PC-3 (cell line): ENCODE measurements at regions not wholly inside any gene's neighbourhood (a gene's known extent, or its start where the extent isn't known, plus 50 kb on each side); places are given as distances from the start of the nearest gene placed in this dataset.
A peak's percentile ranks its signal among the peaks of the same experiment; 100 is the strongest.

ENCODE experiments used
- ATAC-seq: fragments of 200-7000 bp; cut with Tn5 transposase; 2 replicates; pipeline ENCODE4 v1.9.1; 2020; ENCODE audit warnings: mild to moderate bottlenecking, moderate library complexity
- BruUV-seq: library from RNA; stranded (reverse); fragments of 400-500 nt; replicated peaks from 2 replicates; lab custom pipeline; 2021; lab: Mats Ljungman, UMichigan
- CTCF ChIA-PET: fragments of 300-600 bp; sonication (Branson Sonifier 250); formaldehyde crosslinking; loops from one replicate; lab custom pipeline; 2022; ENCODE audit warnings: antibody characterized with exemption; lab: Charles Lee
- POLR2A ChIA-PET: fragments of 300-600 bp; sonication (Branson Sonifier 250); formaldehyde crosslinking; loops from one replicate; lab custom pipeline; 2022; ENCODE audit warnings: antibody characterized with exemption; ENCODE audit not compliant: unreplicated experiment; lab: Charles Lee
- DNase-seq: peaks from one replicate; pipeline ENCODE4 v3.0.0-alpha.2; 2015
- H2AFZ ChIP-seq: fragments of 300-600 bp; sonication (generic); 2 replicates; pipeline ENCODE4 v1.6.0; 2016; ENCODE audit warnings: antibody characterized with exemption, low read length
- H3F3A ChIP-seq: fragments of 300-600 bp; sonication (generic); one replicate; pipeline ENCODE4 v1.6.0; 2017; ENCODE audit warnings: antibody characterized with exemption, low read length, control low read depth, mild to moderate bottlenecking; ENCODE audit not compliant: unreplicated experiment
- H3K27ac ChIP-seq: fragments of 300-600 bp; sonication (generic); 2 replicates; pipeline ENCODE4 v1.5.1; 2016; ENCODE audit warnings: mild to moderate bottlenecking, low read length
- H3K27me3 ChIP-seq: fragments of 300-600 bp; sonication (generic); 2 replicates; pipeline ENCODE4 v1.6.1; 2016; ENCODE audit warnings: low read length, mixed read lengths
- H3K36me3 ChIP-seq: fragments of 300-600 bp; sonication (generic); 2 replicates; pipeline ENCODE4 v1.6.1; 2016; ENCODE audit warnings: low read depth, mixed run types, low read length, mixed read lengths
- H3K4me1 ChIP-seq: fragments of 300-600 bp; sonication (generic); 2 replicates; pipeline ENCODE4 v1.5.1; 2016; ENCODE audit warnings: low read length; ENCODE audit not compliant: insufficient read depth
- H3K4me2 ChIP-seq: fragments of 300-600 bp; sonication (generic); 2 replicates; pipeline ENCODE4 v1.6.0; 2016; ENCODE audit warnings: low read length
- H3K4me3 ChIP-seq: fragments of 300-600 bp; sonication (generic); 2 replicates; pipeline ENCODE4 v1.5.1; 2016; ENCODE audit warnings: mild to moderate bottlenecking, low read length, mixed read lengths
- H3K79me2 ChIP-seq: fragments of 300-600 bp; sonication (generic); 2 replicates; pipeline ENCODE4 v1.6.1; 2017; ENCODE audit warnings: low read length, mixed read lengths
- H3K9ac ChIP-seq: fragments of 300-600 bp; sonication (generic); 2 replicates; pipeline ENCODE4 v1.6.0; 2016; ENCODE audit warnings: mild to moderate bottlenecking, low read length
- H3K9me2 ChIP-seq: fragments of 300-600 bp; sonication (generic); replicated peaks from 2 replicates; pipeline ENCODE4 v1.6.1; 2016; ENCODE audit warnings: mixed run types, low read length, mixed read lengths
- H3K9me3 ChIP-seq: fragments of 300-600 bp; sonication (generic); 2 replicates; pipeline ENCODE4 v1.6.1; 2016; ENCODE audit warnings: low read length, mixed read lengths
- H4K20me1 ChIP-seq: fragments of 300-600 bp; sonication (generic); 2 replicates; pipeline ENCODE4 v1.6.1; 2016; ENCODE audit warnings: low read length, mixed read lengths
- CTCF ChIP-seq: fragments of 300-600 bp; sonication (generic); conservative IDR thresholded peaks from 2 replicates; pipeline ENCODE4 v1.5.1; 2017; ENCODE audit warnings: antibody characterized with exemption, low read depth, mild to moderate bottlenecking, low read length
- EZH2 ChIP-seq: fragments of 300-600 bp; sonication (generic); IDR thresholded peaks from one replicate; pipeline ENCODE4 v1.6.1; 2017; ENCODE audit warnings: antibody characterized with exemption, mild to moderate bottlenecking, low read length; ENCODE audit not compliant: unreplicated experiment
- EZH2phosphoT487 ChIP-seq: fragments of 300-600 bp; sonication (generic); IDR thresholded peaks from 2 replicates; pipeline ENCODE4 v1.6.1; 2018; ENCODE audit warnings: mild to moderate bottlenecking, antibody characterized with exemption, low read length, borderline replicate concordance
- intact Hi-C: fragments of 100-400 bp; cut with micrococcal nuclease; formaldehyde crosslinking; loops from 2 replicates; pipeline ENCODE4 v1.9.0; 2023

- no peak overlapping the region for H3K27ac ChIP-seq
- intact Hi-C loops: no loop called here
- DNase-seq: no peak
- no peaks in the 10 kb centered on the region for H3K27me3 ChIP-seq
- H3K36me3 ChIP-seq: no peaks in the 10 kb centered on the region
- H3K9me2 ChIP-seq: no peaks in the 10 kb centered on the region
- no peak for TF ChIP-seq CTCF
- no peak for TF ChIP-seq EZH2phosphoT487
- no peak for TF ChIP-seq EZH2
- H3K4me3 ChIP-seq: no peak overlapping the region
- ChIA-PET POLR2A (no interaction called here), CTCF (no interaction called here)
- H3F3A ChIP-seq: no peaks in the 10 kb centered on the region
- H3K9ac ChIP-seq: no peak overlapping the region
- no peaks in the 10 kb centered on the region for H3K79me2 ChIP-seq
- no peak overlapping the region for H2AFZ ChIP-seq
- H3K4me2 ChIP-seq: no peak overlapping the region
- H3K4me1 ChIP-seq: no peaks in the 10 kb centered on the region
- no peaks in the 10 kb centered on the region for H3K9me3 ChIP-seq
- no TSS peak for BruUV-seq
- ATAC-seq: no peak
- H4K20me1 ChIP-seq: no peaks in the 10 kb centered on the region
Observed at GRCh38 chr6:113457751-113458150, 399.4 kb upstream of the MARCKS start.

- no peak for DNase-seq
- no peak overlapping the region for H3K9ac ChIP-seq
- H3K9me2 ChIP-seq: no peaks in the 10 kb centered on the region
- H3K4me3 ChIP-seq: no peak overlapping the region
- no peaks in the 10 kb centered on the region for H3K9me3 ChIP-seq
- TF ChIP-seq EZH2phosphoT487 (no peak), EZH2 (no peak), CTCF (no peak)
- no peaks in the 10 kb centered on the region for H3K36me3 ChIP-seq
- no peak overlapping the region for H3K4me2 ChIP-seq
- no peak for ATAC-seq
- no peaks in the 10 kb centered on the region for H4K20me1 ChIP-seq
- H3K27me3 ChIP-seq: no peaks in the 10 kb centered on the region
- H3K4me1 ChIP-seq: no peaks in the 10 kb centered on the region
- ChIA-PET CTCF (interaction anchor here (0.6 kb wide), 1 partner anchor 136 kb away, joined by 4 read pairs; no protein-coding TSS in a partner anchor), POLR2A (no interaction called here)
- intact Hi-C loops: no loop called here
- BruUV-seq: no TSS peak
- no peak overlapping the region for H2AFZ ChIP-seq
- H3F3A ChIP-seq: no peaks in the 10 kb centered on the region
- H3K27ac ChIP-seq: no peak overlapping the region
- H3K79me2 ChIP-seq: no peaks in the 10 kb centered on the region
Observed at GRCh38 chr6:113458368-113459010, 398.7 kb upstream of the MARCKS start.

GRCh38 chr6:113461153-113461932, 395.8 kb upstream of the MARCKS start:
- no TSS peak for BruUV-seq
- ChIA-PET CTCF (no interaction called here), POLR2A (no interaction called here)
- Histone ChIP-seq H3K4me2 (no peak overlapping the region), H3K4me3 (no peak overlapping the region), H3K9me2 (no peaks in the 10 kb centered on the region), H3K36me3 (no peaks in the 10 kb centered on the region), H3K27ac (no peak overlapping the region), H2AFZ (no peak overlapping the region), H3F3A (no peaks in the 10 kb centered on the region), H3K79me2 (no peaks in the 10 kb centered on the region), H3K27me3 (no peaks in the 10 kb centered on the region), H3K4me1 (peaks cover 16% of the 10 kb centered on the region), H4K20me1 (no peaks in the 10 kb centered on the region), H3K9ac (no peak overlapping the region), H3K9me3 (no peaks in the 10 kb centered on the region)
- peak; percentile 51 for TF ChIP-seq CTCF
- TF ChIP-seq EZH2: no peak
- DNase-seq (no peak), ATAC-seq (no peak)
- intact Hi-C loops: no loop called here
